Chondrocyte (in vitro differentiated cells): ENCODE measurements at regions not wholly inside any gene's neighbourhood (a gene's known extent, or its start where the extent isn't known, plus 50 kb on each side); places are given as distances from the start of the nearest gene placed in this dataset.

ENCODE experiments used
- DNase-seq: peaks from one replicate; pipeline ENCODE4 v3.0.0; 2021; ENCODE audit warnings: mixed read lengths, low spot score
- H3K27ac Mint-ChIP-seq: one replicate; pipeline ENCODE4 v1.8.0; 2021; ENCODE audit warnings: mild to moderate bottlenecking, moderate library complexity, mixed read lengths; ENCODE audit not compliant: unreplicated experiment
- H3K27me3 Mint-ChIP-seq: 2 replicates; pipeline ENCODE4 v1.8.0; 2021; ENCODE audit warnings: low read depth, mixed read lengths
- H3K36me3 Mint-ChIP-seq: 2 replicates; pipeline ENCODE4 v1.8.0; 2021; ENCODE audit warnings: low read depth, mixed read lengths
- H3K4me1 Mint-ChIP-seq: 2 replicates; pipeline ENCODE4 v1.8.0; 2021; ENCODE audit warnings: low read depth, mild to moderate bottlenecking, mixed read lengths
- H3K4me3 Mint-ChIP-seq: one replicate; pipeline ENCODE4 v1.8.0; 2021; ENCODE audit warnings: mild to moderate bottlenecking, moderate library complexity, mixed read lengths; ENCODE audit not compliant: unreplicated experiment
- H3K9me3 Mint-ChIP-seq: 2 replicates; pipeline ENCODE4 v1.8.0; 2021; ENCODE audit warnings: low read depth, mixed read lengths
- CTCF ChIP-seq: fragments of 200-600 bp; sonication (generic); IDR thresholded peaks from 2 replicates; pipeline ENCODE4 v1.5.0; 2021; ENCODE audit warnings: antibody characterized with exemption, mild to moderate bottlenecking, moderate library complexity

- H3K36me3 Mint-ChIP-seq = no peaks in the 10 kb centered on the region
- no peaks in the 10 kb centered on the region for H3K9me3 Mint-ChIP-seq
- H3K27ac Mint-ChIP-seq = no peak overlapping the region
- H3K27me3 Mint-ChIP-seq = peaks cover 3% of the 10 kb centered on the region
- no peak for TF ChIP-seq CTCF
- no peak overlapping the region for H3K4me3 Mint-ChIP-seq
- peaks cover 9% of the 10 kb centered on the region for H3K4me1 Mint-ChIP-seq
- no peak for DNase-seq
Observed at GRCh38 chr4:4776335-4776734, 83.1 kb upstream of the MSX1 start.

GRCh38 chr4:4775493-4776004 lies 83.9 kb upstream of the MSX1 start:
- H3K36me3 Mint-ChIP-seq = no peaks in the 10 kb centered on the region
- DNase-seq = no peak
- H3K4me1 Mint-ChIP-seq = peaks cover 2% of the 10 kb centered on the region
- peaks cover 3% of the 10 kb centered on the region for H3K27me3 Mint-ChIP-seq
- H3K4me3 Mint-ChIP-seq = no peak overlapping the region
- no peak for TF ChIP-seq CTCF
- H3K27ac Mint-ChIP-seq = no peak overlapping the region
- no peaks in the 10 kb centered on the region for H3K9me3 Mint-ChIP-seq

- Mint-ChIP-seq H3K4me3 (no peak overlapping the region), H3K9me3 (no peaks in the 10 kb centered on the region), H3K27ac (no peak overlapping the region), H3K4me1 (no peaks in the 10 kb centered on the region), H3K27me3 (peaks cover 3% of the 10 kb centered on the region), H3K36me3 (no peaks in the 10 kb centered on the region)
- no peak for TF ChIP-seq CTCF
- DNase-seq = no peak
Observed at GRCh38 chr4:4772534-4772933, 86.9 kb upstream of the MSX1 start.

GRCh38 chr4:4771160-4771559 lies 88.3 kb upstream of the MSX1 start:
- Mint-ChIP-seq H3K36me3 (peaks cover 3% of the 10 kb centered on the region), H3K27me3 (peaks cover 3% of the 10 kb centered on the region)

GRCh38 chr4:4770610-4771009 lies 88.9 kb upstream of the MSX1 start:
- Mint-ChIP-seq H3K27ac (no peak overlapping the region), H3K4me1 (peaks cover 5% of the 10 kb centered on the region), H3K36me3 (peaks cover 3% of the 10 kb centered on the region), H3K4me3 (no peak overlapping the region), H3K9me3 (peaks cover 9% of the 10 kb centered on the region), H3K27me3 (peaks cover 3% of the 10 kb centered on the region)
- no peak for DNase-seq
- no peak for TF ChIP-seq CTCF

More at GRCh38 chr4:4771160-4771559, 88.3 kb upstream of the MSX1 start:
- no peak overlapping the region for H3K4me3 Mint-ChIP-seq
- no peak for DNase-seq
- peaks cover 5% of the 10 kb centered on the region for H3K4me1 Mint-ChIP-seq
- TF ChIP-seq CTCF = no peak
- H3K27ac Mint-ChIP-seq = no peak overlapping the region
- H3K9me3 Mint-ChIP-seq = peaks cover 9% of the 10 kb centered on the region
